Bone marrow (tissue), 2 donors: ENCODE measurements at regions not wholly inside any gene's neighbourhood (a gene's known extent, or its start where the extent isn't known, plus 50 kb on each side); places are given as distances from the start of the nearest gene placed in this dataset.

Experiments
- DNase-seq, 2 donors: peaks; one replicate each; lab custom pipeline; 2025; lab: John Stamatoyannopoulos, UW

- DNase-seq: no peak
Measured at GRCh38 chr3:154976072-154976983, 103.8 kb upstream of the MME start.

GRCh38 chr3:154973851-154974250 is 106.3 kb upstream of the MME start:
- DNase-seq: no peak

- no peak for DNase-seq
Measured at GRCh38 chr3:154972951-154973350, 107.2 kb upstream of the MME start.

GRCh38 chr3:154971771-154972326 is 108.3 kb upstream of the MME start:
- DNase-seq: no peak

GRCh38 chr3:154971341-154971740 is 108.8 kb upstream of the MME start:
- DNase-seq: no peak

GRCh38 chr3:154970797-154971196 is 109.3 kb upstream of the MME start:
- DNase-seq: no peak

GRCh38 chr3:154969366-154969765 is 110.8 kb upstream of the MME start:
- no peak for DNase-seq

GRCh38 chr3:154967090-154967489 is 113.0 kb upstream of the MME start:
- DNase-seq: no peak

GRCh38 chr3:154956815-154957214 is 123.3 kb upstream of the MME start:
- DNase-seq: no peak

- no peak for DNase-seq
Measured at GRCh38 chr3:154955907-154956533, 124.1 kb upstream of the MME start.

- DNase-seq: no peak
Measured at GRCh38 chr3:154954757-154955156, 125.4 kb upstream of the MME start.

GRCh38 chr3:154953538-154953937 is 126.6 kb upstream of the MME start:
- DNase-seq: no peak

GRCh38 chr3:154952553-154952952 is 127.6 kb upstream of the MME start:
- DNase-seq: no peak

- no peak for DNase-seq
Measured at GRCh38 chr3:154943981-154944380, 136.1 kb upstream of the MME start.

- DNase-seq: no peak
Measured at GRCh38 chr3:154942827-154943226, 137.3 kb upstream of the MME start.

GRCh38 chr3:154936196-154936595 is 143.9 kb upstream of the MME start:
- no peak for DNase-seq

GRCh38 chr3:154933581-154933980 is 146.5 kb upstream of the MME start:
- no peak for DNase-seq

GRCh38 chr3:154932633-154933032 is 147.5 kb upstream of the MME start:
- DNase-seq: no peak

- no peak for DNase-seq
Measured at GRCh38 chr3:154931484-154931883, 148.6 kb upstream of the MME start.

GRCh38 chr3:154926721-154927120 is 153.4 kb upstream of the MME start:
- DNase-seq: no peak

GRCh38 chr3:154921351-154921750 is 158.8 kb upstream of the MME start:
- no peak for DNase-seq

GRCh38 chr3:154919226-154919625 is 160.9 kb upstream of the MME start:
- DNase-seq: no peak

- no peak for DNase-seq
Measured at GRCh38 chr3:154904328-154904727, 175.8 kb upstream of the MME start.
